ENCODE measurements at regions not wholly inside any gene's neighbourhood (a gene's known extent, or its start where the extent isn't known, plus 50 kb on each side); places are given as distances from the start of the nearest gene placed in this dataset.

DNA sequence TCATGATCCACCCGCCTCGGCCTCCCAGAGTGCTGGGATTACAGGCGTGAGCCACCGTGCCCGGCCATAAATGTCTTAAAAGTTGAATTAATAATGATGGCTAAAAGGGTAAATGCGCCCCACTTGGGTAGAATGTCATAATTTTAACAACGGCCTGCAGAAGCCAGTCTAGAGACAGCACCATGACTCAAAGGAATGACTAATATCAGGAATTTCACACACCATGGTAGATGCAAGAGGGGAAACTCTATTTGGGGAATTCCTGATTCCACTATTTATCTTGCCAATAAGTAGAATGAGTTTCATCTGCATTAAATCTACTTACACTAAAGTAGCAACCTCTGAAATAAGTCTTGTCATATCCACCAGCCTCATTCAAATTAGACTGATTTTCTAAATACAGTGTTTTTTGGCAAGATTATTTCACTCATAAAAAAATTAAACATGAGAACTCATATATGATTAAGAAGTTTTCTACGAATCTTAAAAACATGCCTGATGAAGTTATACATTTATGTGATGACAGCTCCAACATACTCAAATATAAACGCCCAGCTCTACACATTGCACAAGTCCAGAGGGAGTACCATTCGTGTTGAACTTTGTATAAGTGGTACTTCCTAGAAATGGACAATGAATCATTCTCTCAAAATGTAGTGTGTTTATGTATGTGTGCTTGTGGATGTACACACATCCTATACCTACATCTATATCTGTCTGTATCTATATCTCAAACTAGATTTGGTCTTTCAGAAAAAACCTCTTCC is 309.7 kb downstream of the IRS1 start:
- Histone ChIP-seq H4K91ac (ENCODE audit: insufficient read length, low read depth, low read length) (no peak overlapping the region), H4K8ac (replicated peaks; ENCODE audit: insufficient read length, low read depth, low read length) (no peak overlapping the region), H2BK5ac (ENCODE audit: insufficient read length, low read length) (no peak overlapping the region), H4K20me1 (ENCODE audit: control insufficient read depth, insufficient read depth, insufficient read length) (no peaks in the 10 kb centered on the region), H2AK5ac (ENCODE audit: insufficient read length, low read length) (no peak overlapping the region), H3T11ph (ENCODE audit: low read length) (no peak overlapping the region), H3K4ac (ENCODE audit: low read depth, low read length) (no peak overlapping the region), H3K79me1 (ENCODE audit: insufficient read depth, low read depth, low read length, poor library complexity, severe bottlenecking) (no peaks in the 10 kb centered on the region), H2BK12ac (ENCODE audit: insufficient read length, low read depth, low read length) (no peak overlapping the region), H3K4me2 (ENCODE audit: insufficient read depth, insufficient read length, low read length) (no peak overlapping the region), H3K9ac (ENCODE audit: extremely low read depth, insufficient read length, low read length) (no peak overlapping the region), H3K56ac (ENCODE audit: insufficient read length, low read depth, low read length) (no peak overlapping the region), H2BK15ac (ENCODE audit: low read depth, low read length) (no peak overlapping the region), H3K27ac (ENCODE audit: insufficient read length, low read depth, low read length) (no peak overlapping the region), H3K4me1 (ENCODE audit: insufficient read depth, low read length) (no peaks in the 10 kb centered on the region), H2BK20ac (ENCODE audit: low read depth, low read length, poor library complexity, severe bottlenecking) (no peak overlapping the region), H3K23ac (ENCODE audit: insufficient read length, low read depth, low read length) (no peak overlapping the region), H3K79me2 (ENCODE audit: insufficient read depth, low read length) (no peaks in the 10 kb centered on the region), H3K27me3 (ENCODE audit: insufficient read depth, low read length) (no peaks in the 10 kb centered on the region), H2BK120ac (ENCODE audit: low read depth, low read length, poor library complexity, severe bottlenecking) (no peak overlapping the region), H3K18ac (ENCODE audit: insufficient read length, low read depth, low read length) (no peak overlapping the region), H2AFZ (ENCODE audit: low read length) (no peak overlapping the region), H3K9me3 (ENCODE audit: control insufficient read depth, low read depth, low read length) (no peaks in the 10 kb centered on the region), H3K14ac (ENCODE audit: insufficient read depth, low read length) (no peak overlapping the region), H4K5ac (ENCODE audit: insufficient read length, low read depth, low read length) (no peak overlapping the region), H3K23me2 (ENCODE audit: insufficient read length, low read depth, low read length, poor library complexity, severe bottlenecking) (no peaks in the 10 kb centered on the region)
- Mint-ChIP-seq H3K4me3 (no peak overlapping the region), H3K9me3 (no peaks in the 10 kb centered on the region), H3K36me3 (ENCODE audit: insufficient read depth in 1 of 3, low read depth in 3 of 3) (no peaks in the 10 kb centered on the region), H3K27me3 (ENCODE audit: low read depth) (no peaks in the 10 kb centered on the region), H3K27ac (no peak overlapping the region), H3K4me1 (peaks cover 11 to 16% of the 10 kb centered on the region in 2 experiments)
- no peak for DNase-seq
- TF ChIP-seq, protein P1, sequence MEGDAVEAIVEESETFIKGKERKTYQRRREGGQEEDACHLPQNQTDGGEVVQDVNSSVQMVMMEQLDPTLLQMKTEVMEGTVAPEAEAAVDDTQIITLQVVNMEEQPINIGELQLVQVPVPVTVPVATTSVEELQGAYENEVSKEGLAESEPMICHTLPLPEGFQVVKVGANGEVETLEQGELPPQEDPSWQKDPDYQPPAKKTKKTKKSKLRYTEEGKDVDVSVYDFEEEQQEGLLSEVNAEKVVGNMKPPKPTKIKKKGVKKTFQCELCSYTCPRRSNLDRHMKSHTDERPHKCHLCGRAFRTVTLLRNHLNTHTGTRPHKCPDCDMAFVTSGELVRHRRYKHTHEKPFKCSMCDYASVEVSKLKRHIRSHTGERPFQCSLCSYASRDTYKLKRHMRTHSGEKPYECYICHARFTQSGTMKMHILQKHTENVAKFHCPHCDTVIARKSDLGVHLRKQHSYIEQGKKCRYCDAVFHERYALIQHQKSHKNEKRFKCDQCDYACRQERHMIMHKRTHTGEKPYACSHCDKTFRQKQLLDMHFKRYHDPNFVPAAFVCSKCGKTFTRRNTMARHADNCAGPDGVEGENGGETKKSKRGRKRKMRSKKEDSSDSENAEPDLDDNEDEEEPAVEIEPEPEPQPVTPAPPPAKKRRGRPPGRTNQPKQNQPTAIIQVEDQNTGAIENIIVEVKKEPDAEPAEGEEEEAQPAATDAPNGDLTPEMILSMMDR (conservative IDR thresholded peaks at IDR 0.05) = no peak
- no CpG with 5 or more reads among the region's 10 CpGs for WGBS (ENCODE audit: extremely low coverage, insufficient read length, low lambda C conversion rate)

All from H9 (cell line).